GM21360 (cell line): ENCODE measurements at regions not wholly inside any gene's neighbourhood (a gene's known extent, or its start where the extent isn't known, plus 50 kb on each side); places are given as distances from the start of the nearest gene placed in this dataset.

Experiments used
- ATAC-seq: cut with Tn5 transposase; IDR thresholded peaks from one replicate; pipeline ENCODE4 v1.9.1; 2021; ENCODE audit warnings: mild to moderate bottlenecking, moderate library complexity; ENCODE audit not compliant: unreplicated experiment

DNA sequence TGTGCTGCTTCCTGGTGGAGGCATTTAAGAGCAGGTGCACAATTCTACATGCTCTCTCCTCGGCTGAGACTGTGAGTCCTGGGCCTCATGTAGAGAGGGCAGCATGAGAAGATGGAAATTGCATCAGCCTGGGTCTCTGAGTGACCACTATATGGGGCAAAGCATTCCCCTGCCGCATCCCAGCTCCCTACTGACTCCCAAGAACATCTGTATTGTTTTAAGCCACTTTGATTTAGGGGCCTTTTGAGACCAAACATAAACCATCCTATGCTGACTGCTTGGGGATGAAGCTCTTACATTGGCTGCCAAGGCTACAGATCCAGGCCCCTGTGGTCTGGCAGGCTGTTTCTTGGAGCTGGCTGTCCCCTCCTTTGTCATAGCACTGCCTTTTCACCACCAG lies 101.3 kb upstream of the TBX20 start:
- no peak for ATAC-seq

DNA sequence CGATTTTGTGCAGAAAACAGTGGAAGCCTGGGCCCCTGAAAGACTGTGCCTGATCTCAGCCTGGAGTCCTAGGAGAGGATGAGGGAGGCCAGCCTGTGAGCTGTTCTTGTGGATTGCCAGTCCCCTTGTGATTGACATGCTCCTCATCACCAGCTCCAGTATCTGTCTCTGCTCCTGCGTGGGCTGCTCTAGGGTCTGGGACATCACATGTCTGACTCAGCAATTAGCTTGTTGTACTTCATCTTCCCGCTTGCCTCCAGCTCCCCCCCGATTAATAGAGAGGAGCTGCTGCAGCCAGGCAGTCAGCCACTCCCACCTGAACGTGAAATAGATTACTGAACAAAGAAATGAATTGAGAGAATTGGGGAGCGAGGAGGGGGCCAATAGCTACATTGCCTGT lies 99.6 kb upstream of the TBX20 start:
- no peak for ATAC-seq

DNA sequence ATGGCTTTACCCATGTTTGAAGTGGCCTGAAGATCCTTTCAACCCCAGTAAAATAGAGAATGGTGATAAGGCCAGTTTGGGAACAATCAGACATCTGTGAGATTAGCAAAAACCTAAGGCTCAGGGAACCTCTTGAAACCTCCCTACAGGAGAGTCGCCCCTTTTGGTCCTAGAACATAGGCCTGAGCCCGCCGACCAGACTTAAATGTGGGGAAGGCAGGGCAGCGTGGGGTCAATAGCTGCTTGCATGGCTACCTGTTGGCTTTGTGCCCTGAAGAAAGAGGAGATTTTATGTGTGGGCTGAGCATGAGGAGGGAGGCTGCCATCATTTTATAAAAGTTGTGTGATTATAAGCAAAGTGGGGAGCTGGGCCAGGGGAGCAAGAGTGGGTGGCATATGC lies 97.6 kb upstream of the TBX20 start:
- no peak for ATAC-seq

DNA sequence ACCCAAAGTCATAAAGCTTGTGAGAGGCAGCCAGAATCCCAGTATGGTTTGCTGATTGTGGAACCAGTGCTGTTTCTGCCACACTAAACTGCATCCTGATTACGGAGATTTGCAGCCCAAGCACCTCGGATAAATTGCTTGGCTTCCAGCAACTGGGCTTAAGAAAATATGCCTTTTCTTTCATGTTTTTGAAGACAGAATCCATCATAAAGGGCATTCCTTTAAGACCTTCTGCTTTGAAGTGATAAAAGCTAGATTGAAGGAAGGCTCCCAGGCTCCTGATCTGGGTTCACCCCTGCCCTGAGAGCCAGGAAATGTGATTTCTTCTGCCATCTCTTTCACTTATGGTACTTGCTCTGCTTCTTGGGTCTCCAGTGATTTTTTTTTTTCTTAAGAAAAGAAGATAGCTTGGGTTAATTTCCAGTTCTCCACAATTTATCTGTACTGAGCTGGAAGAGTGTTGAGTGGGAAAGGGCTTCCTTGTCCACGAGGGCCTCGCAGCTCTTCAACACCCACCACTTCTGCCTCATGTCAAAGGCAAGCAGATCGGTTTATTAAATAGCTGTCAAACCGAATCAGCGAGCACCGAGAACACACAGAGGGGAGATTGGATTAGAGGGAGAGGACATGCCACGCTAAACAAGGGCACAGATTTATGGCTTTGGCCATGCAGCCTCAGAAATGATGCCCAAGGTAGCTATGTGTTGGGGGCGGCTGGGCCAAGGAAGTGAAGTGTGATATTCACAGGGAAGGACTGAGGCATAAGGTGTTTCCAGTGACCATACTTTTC lies 94.9 kb upstream of the TBX20 start:
- ATAC-seq, result no peak

DNA sequence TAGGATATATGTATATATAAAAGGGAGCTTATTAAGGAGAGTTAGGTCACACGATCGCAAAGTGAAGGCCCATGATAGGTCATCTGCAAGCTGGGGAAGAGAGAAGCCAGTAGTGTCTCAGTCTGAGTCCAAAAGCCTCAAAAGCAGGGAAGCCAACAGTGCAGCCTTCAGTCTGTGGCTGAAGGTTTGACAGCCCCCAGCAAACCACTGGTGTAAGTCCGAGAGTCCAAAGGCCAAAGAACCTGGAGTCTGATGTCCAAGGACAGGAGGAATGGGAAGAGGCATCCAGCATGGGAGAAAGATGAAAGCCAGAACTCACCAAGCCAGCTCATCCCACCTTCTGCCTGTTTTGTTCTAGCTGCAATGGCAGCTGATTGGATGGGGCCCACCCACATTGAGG lies 88.9 kb upstream of the TBX20 start:
- no peak for ATAC-seq

DNA sequence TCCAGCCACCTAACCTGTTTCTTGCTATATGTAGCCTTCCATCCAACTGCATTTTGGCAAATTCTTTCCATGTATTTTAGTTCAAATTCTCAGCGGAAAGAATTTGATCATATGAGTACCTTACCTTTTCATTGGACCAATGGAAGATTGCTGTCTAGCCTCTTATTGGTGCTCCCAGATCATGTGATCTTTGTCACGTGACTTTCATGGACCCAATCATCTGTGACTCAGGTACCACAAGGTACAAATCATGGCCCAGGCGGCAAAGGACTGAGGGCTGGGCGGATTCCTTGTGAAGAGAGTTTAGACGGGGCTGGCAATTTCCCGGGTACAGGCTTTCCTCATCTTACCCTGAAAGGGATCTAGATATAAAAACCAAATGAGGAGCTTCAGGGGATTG lies 85.9 kb upstream of the TBX20 start:
- no peak for ATAC-seq

DNA sequence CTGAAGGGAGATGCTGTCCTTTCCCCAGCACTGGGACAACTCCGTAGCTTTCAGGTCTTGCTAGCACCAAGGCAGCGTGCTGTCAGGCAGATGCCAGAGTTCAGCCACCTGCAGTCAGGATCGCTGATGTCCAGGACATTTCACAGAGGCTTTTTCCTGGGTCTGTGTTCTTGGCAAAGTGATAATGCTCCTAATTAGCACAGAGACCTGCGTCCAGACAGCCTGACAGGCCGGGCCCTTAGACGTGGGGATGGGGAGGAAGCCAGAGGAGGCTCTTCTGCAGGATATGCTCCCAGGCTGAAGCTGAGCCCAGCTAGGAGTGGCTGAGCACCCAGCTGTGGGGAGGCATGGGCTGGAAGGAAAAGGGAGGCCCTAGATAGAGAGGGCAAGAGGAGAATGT lies 82.5 kb upstream of the TBX20 start:
- ATAC-seq, result no peak

DNA sequence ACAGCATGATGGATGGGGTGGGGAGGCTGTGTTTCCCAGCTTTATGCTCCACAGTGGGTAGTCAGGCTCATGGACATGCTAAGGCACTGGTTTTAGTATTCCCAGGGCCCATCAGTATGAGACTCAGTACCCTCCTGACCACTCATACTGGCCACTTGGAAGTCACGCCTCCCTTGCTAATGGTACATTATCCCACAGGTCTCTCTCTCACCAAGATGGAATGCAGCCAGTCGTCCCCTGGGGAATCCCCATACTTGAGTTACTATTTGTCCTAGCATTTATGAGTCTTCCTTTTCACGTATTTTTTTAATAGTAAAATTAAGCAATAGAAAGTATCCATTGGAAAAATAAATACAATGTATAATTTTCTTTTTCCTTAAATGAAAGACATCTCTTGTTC lies 80.6 kb upstream of the TBX20 start:
- no peak for ATAC-seq

DNA sequence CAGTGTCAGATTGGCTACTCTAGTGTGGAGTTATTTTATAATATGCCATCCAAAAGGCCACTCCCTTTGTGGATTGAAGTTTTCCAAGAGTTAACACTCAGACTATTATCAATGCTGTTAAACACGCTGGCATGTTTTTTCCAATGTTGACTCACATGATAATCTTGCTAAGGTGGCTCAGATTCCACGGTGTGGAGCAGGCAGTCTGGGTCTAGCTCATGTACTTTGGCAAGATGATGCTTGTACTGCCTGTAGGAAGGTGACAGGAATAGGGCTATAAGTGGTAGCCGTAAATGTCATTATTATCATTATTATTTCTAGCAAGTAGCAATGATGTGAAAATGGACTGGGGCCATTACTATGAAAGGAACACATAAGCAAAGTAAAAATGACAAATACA lies 79.4 kb upstream of the TBX20 start:
- ATAC-seq, result no peak

DNA sequence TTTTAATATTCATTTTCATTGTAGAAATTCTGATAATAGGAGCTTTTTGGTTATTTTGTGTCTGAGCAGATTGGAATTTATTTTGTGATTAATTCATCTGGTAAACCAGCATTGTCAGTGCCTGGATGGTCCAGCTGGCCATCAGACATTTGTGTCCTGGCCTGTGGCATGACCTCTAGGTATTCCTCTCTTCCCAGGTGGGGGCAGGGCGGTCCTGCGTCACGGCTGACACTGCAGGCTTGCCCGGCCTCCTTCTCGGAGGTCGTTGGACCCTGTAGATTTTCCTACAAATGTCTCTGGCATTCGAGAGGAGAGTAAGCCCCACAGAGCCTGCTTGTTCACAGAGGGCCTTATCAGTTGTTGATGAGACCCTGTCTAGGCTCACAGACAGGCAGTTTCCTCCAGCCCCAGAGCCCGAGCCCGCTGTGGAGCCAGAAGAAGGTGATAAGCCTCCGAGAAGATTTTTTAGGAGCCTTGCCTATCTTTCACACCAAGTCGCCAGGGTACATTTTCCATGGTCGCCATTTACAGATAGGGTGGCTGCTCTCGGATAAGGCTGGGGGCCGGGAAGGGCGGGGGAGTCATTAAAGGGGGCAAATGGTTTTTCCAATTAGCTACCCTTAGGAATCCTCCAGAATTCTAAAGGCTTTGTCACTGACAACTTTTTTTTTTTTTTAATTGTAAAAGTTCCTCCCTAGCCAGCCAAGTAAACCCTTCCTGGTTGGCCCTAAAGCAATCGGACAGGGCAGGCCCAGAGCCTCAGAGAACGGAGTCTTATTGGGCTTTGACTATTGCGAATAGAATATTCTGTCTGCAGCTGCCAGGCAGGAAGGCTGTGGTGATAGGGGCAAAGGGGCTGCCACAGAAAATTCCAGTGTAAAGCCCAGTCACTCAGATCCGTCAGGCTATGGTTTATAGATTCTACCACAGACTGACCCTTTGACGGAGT lies 78.1 kb upstream of the TBX20 start:
- no peak for ATAC-seq

DNA sequence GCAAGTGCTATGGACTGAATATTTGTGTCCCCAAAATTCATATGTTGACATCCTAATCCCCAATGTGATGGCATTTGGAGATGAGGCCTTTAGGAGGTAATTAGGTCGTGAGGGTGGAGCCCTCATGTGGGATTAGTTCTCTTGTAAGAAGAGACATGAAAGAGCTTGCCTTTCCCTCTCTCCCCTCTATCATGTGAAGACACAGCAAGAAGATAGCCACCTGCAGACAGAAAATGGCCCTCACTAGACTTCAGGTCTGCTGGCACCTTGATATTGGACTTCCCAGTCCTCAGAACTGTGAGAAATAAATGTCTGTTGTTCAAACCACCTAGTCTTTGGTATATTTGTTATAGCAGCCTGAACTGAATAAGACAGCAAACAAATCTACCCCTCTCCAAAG lies 75.1 kb upstream of the TBX20 start:
- no peak for ATAC-seq

DNA sequence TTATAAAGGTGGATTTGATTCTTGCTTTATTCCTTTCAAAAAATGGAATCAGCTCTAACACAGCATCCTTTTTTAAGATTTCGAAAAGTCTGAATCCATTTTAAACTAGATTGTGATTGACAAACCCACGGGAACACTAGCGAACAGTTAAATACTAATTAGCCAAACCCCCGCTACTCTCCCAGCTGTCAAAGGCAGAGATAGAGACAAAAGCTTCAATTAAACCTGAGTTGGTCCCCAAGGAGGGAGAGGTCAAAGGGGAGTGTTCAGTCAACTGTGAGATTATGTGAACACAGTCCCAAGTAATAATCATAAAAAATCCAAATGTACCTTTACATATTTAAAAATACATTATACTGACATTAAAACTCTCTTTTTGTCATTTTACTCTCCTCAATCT lies 65.7 kb upstream of the TBX20 start:
- no peak for ATAC-seq

DNA sequence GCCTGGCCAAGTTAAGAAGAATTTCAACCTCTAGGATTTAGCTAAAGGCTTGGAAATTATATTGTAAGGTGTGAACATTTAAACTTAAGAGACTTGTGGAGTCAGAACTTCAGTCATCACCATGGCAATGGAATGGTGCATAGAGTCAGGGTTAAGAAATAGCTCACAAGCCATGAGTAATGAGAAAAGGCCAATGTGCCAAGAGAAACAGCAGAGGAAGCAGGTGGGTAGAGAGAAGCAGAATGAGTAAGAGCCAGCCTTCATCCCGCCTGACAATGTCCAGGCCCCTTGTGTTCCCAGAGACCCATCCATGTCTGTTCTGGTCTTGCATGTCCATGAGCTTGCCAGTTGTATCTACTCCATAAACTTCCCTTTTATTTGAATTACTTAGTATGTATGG lies 62.6 kb upstream of the TBX20 start:
- ATAC-seq, result no peak

DNA sequence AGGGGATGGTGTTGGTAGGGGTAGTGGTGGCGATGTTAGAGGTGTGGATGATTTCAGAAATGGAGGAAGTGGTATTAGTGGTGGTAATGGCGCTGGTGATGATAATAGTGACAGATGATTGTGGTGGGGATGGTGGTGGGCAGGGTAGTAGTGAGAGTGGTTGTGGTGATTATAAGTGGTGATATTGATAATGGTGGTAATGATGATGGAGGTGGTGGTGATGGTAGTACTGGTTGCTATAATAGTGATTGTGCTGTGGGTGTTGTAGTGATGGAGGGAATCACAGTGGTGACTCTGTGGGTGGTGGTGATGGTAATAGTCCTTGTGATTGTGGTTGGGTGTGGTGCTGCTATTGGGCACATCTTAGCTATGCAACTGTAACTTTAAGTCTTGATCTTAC lies 61.6 kb upstream of the TBX20 start:
- no peak for ATAC-seq

DNA sequence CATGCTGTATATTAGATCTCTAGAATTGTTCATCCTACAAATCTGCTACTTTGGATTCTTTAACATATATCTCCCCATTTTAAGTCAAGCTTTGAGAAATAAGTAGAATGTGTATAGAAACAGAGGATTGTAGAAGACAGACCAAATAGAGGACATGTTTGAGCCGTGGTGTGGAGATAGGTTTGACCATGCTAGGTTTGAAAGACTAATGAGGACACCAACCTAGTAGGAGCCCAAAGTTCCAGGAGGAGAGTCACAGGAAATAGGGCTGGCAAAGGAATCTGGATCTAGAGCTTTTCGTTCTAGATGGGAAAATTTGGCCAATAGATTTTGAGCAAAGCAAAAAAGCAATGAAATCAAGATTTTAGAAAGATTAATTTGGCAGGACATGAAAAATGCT lies 60.5 kb upstream of the TBX20 start:
- no peak for ATAC-seq

DNA sequence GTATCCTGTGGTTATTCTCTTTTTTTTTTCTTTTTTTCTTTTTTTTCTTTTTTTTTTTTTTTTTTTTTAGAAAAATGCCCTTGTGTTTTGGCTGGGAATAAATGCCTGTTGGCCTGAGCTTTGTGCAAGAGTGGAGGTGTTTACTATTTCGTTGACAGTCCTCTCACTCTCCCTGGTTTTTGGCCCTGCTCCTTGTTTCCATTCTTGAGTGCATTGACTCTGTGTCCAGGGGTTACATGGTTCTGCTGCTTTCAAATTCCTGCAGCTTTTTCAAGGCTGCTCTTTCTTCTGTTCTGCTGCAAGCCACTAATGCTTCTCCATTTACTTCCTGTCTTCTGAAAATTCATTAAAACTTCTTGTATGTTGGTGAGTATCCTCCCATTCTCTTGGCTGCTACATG lies 59.7 kb upstream of the TBX20 start:
- ATAC-seq, result no peak
